ELF-1 (cell line): ENCODE measurements at regions not wholly inside any gene's neighbourhood (a gene's known extent, or its start where the extent isn't known, plus 50 kb on each side); places are given as distances from the start of the nearest gene placed in this dataset.

Experiments used
- DNase-seq: peaks from one replicate; pipeline ENCODE4 v3.0.0-alpha.2; 2016; ENCODE audit warnings: low read depth, low spot score

GRCh38 chr11:37786214-37786755, 1188.2 kb upstream of the RAG2 start:
- no peak for DNase-seq

DNA sequence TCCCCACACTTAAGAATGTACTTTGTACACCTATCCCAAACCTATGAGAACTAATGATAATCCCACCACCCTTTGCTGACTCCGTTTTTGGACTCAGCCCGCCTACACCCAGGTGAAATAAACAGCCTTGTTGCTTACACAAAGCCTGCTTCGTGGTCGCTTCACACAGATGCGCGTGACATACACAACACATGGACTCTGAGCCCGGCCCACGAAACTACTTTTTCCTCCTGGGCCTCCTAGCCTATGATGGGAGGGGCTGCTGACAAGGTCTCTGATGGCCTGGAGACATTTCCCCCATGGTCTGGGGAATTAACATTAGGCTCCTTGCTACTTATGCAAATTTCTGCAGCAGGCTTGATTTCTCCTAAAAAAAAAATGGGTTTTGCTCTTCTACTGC, 1176.4 kb upstream of the RAG2 start:
- no peak for DNase-seq

GRCh38 chr11:37770145-37770544, 1172.1 kb upstream of the RAG2 start:
- no peak for DNase-seq

DNA sequence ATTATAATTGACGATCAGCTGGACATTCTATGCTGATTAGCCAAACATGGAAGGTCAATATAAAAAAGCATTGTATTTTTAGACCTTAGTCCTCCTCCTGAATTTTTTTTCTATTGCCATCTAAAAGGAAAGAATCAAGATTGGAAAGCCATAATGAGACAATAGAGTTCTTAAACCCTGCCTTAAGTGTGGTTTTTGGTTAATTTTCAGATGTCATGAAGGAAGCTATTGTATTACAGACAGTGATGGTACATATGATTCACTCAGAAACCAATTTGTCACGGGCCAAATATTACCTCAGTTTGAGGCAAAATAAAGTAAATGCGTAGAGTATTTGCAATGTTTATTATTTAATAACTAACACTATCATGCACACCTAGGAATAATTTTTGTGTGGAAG, 1164.0 kb upstream of the RAG2 start:
- DNase-seq: no peak

- no peak for DNase-seq
Observed at GRCh38 chr11:37755521-37755920, 1157.5 kb upstream of the RAG2 start.

GRCh38 chr11:37748641-37749040, 1150.6 kb upstream of the RAG2 start:
- DNase-seq: no peak

DNA sequence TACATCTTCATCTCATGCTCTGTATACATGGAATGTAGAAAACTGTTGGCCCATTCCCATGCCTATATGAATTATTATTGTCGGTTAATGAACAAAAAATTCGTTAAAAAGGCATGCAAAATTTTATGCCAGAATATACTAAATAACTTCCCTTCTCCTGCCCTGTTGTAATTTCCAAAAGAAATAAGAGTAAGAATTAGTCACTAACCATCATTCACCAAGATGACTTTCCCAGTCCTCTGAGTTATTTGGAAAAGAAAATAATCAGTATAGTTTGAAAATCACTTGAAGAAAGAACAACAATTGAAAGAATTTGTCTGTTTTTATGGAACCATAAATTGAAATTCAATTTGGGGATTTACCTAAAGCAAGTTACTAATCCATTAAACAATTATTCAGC, 1149.1 kb upstream of the RAG2 start:
- no peak for DNase-seq

DNA sequence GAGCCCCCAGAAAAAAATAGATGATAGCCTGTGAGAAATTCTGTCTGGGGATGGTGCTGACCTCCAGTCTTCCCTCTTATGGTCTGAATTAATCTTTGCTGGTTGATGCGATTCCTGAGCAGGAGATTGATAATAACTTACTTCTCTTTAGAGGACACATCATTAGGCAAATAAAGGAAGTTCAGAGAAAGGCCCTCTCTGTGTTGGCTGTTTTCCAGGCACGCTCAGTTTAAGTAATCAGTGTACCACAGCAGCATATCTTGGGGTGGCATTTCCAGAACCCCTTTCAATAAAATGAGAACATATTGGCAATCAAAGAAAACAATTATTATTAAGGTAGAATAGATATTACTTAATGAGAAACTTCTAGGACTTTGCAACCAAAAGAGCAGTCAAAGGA, 1129.3 kb upstream of the RAG2 start:
- no peak for DNase-seq

- DNase-seq: no peak
Observed at GRCh38 chr11:37724315-37724714, 1126.3 kb upstream of the RAG2 start.

- DNase-seq: no peak
Observed at GRCh38 chr11:37721485-37721884, 1123.4 kb upstream of the RAG2 start.

DNA sequence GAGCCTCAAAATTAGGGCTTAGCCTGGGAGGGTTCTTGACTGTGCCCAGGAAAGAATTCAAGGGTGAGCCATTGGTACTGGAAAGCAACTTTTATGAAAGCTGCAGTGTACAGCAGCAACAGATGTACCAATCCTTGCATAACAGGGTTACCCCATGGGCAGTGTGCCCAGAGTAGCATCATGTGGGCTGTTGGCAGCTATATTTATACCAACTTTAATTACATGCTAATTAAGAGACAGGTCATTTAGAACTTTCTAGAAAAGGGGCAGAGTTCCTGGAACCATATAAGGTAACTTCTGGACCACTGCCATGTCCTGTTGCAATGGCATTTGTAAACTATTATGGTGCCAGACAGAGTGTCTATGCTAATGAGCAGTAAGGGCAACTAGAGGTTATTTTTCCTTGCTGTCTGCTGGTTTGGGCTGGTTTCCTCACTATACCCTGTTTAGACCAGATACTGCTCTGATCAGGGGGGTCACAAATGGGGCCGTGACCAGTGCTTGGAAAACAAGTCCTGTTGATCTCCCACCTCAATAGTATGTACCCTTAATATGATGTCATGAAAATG, 1120.5 kb upstream of the RAG2 start:
- no peak for DNase-seq

GRCh38 chr11:37712251-37712650, 1114.2 kb upstream of the RAG2 start:
- peak; percentile 13 for DNase-seq

GRCh38 chr11:37710031-37710430, 1112.0 kb upstream of the RAG2 start:
- no peak for DNase-seq

DNA sequence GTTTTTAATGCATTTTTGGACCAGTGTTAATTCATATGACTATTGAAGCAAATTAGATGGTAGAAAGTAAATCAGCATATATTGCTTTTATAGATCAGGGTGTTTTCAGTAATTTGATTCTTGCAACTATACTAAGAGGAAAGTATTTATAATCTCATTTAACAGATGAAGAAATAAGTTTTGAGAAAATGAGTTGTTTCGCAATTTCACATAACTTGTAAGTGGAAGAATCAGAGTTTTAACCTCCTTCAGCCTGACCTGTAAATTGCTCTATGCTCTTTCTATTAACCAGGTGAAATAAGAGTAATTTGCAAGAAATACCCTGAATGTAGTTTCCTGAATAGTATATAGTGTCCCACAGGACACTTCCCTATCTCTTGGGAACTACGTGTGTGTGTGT, 1106.8 kb upstream of the RAG2 start:
- no peak for DNase-seq

DNA sequence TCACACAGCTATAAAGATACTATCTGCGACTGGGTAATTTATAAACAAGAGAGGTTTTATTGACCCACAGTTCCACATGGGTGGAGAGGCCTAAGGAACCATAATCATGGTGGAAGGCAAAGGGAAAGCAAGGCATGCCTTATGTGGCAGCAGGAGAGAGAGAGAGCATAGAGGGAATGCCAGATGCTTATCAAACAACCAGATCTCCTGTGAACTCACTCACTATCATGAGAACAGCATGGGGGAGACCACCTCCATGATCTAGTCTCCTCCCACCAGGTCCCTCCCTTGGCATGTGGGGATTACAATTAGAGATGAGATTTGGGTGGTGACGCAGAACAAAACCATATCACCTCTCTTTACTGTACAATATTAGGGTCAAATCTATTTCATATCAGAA, 1101.6 kb upstream of the RAG2 start:
- no peak for DNase-seq

- DNase-seq: no peak
Observed at GRCh38 chr11:37695283-37695682, 1097.2 kb upstream of the RAG2 start.

DNA sequence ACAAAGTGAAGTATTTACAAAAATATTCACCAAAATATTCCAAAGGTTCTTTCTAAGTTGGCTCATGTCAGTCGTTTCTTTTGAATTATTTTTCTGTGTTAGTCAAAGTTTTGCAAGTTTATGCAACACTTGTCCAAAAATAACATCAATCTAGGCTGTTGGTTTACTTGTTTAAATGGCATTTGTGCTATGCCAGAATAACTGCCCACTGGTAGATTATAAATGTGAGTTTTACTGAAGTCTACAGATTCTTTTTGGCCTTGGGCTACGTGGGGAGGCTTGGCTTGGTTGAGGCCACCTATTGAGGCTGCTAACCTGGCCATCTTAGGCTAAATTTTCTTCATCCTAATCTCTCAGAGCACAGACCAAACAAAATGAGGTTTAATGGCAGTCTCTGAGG, 1091.9 kb upstream of the RAG2 start:
- no peak for DNase-seq

DNA sequence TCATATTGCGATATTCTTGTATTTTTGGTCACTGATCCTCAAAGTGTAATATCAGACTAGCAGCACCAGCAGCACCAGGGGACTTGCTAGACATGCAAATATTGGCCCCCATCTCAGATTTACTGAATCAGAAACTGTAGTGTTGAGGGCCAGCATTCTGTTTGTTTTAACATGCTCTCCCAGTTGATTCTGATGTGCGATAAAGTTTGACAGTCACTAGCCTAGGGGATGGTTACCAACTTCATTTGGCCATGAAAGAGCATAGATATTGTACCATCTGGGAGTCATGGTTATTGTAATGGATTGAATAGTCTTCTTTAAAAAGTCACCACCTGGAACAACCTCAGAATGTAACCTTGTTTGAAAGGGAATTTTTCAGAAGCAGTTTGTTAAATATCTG, 1090.4 kb upstream of the RAG2 start:
- DNase-seq: no peak

DNA sequence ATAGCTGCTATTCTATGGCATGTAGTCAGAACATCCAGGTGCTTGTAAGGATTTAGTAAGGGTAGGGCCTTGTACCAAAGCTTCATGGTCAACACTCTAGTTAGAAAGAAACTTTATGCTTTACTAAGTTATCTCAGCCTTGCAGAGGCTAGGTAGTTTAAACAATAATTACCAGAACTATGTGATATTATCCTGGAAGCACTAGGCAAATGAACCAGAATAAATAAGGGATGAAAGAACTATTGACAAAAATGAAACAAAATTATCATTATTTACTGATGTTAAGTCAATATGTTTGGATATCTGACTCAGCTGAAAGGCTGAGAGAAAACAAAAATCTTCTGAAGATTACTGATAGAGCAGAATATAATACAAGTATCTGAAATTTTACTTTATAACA, 1089.1 kb upstream of the RAG2 start:
- DNase-seq: no peak

DNA sequence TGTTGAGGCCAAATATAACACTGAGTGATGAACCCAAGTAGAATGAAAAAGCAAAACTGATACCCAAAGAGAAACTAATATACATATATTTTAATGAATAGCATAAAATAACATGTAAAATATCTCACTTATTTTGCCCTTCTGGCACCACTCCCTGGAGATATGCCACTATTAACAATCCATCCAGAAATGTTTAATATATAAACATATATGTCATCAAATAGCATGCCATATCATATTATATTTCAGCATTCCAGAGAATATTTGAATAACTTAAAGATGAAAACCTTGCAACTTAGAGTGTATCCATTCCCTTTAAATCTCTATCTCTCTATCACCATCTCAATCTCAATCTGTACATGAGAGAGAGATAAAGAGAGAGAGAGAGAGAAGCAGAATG, 1073.3 kb upstream of the RAG2 start:
- no peak for DNase-seq

GRCh38 chr11:37666960-37667359, 1068.9 kb upstream of the RAG2 start:
- DNase-seq: no peak

DNA sequence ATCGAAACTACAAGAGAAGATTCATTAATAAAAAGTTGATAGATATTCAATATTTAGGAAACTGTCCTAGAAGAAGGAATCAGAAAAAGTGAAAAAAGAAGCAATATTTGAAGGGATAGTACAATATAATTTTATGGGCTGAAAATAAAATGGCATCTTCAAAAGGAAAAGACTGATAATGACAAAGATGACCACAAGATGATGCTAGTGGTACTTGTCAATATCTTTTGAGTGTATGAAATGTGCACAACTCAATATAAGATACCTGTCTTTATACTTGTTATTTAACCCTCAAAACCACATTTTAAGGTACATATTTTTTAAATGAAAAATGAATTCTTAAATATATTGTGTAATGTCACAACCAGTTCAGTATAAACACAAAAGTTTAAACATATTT, 1059.6 kb upstream of the RAG2 start:
- no peak for DNase-seq

DNA sequence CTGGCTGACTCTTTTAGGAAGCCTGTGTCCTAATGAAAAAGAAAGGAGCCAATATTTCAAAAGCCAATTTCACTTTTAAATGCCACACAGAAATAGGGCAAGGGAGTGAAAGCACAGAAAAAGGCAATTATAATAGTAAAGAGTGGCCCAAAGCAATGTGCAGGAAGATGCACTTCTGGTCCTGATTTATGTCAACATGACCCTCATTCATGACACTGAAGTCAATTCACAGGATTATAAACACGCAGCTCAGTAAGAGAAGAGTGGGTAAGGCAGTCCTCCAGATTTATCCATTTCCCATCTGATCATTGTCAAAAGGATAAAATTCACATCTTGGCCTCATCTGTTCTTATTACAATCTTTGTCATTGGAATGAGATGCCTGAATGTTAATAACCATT, 1049.7 kb upstream of the RAG2 start:
- no peak for DNase-seq

GRCh38 chr11:37643968-37644367, 1045.9 kb upstream of the RAG2 start:
- no peak for DNase-seq
